ENCODE measurements at regions not wholly inside any gene's neighbourhood (a gene's known extent, or its start where the extent isn't known, plus 50 kb on each side); places are given as distances from the start of the nearest gene placed in this dataset.

- TF ChIP-seq EZH2 (IDR thresholded peaks at IDR 0.05; ENCODE audit: borderline replicate concordance, low read depth, low read length, poor library complexity, severe bottlenecking), result no peak
- no peak overlapping the region for H3K4me3 ChIP-seq (ENCODE audit: low read depth, low read length, poor library complexity, severe bottlenecking)
- ChIA-PET CTCF (no interaction called here), POLR2A (ENCODE audit: low non-redundant PET) (no interaction called here)
- BruUV-seq (replicated peaks), result no TSS peak
- no peak for DNase-seq (ENCODE audit: low spot score)
- no peaks in the 10 kb centered on the region for H3K9me3 ChIP-seq (ENCODE audit: low read depth, low read length, poor library complexity, severe bottlenecking)
- intact Hi-C loops (cut with micrococcal nuclease; ENCODE audit: unreplicated experiment), result no loop called here
- no peaks in the 10 kb centered on the region for H3K36me3 ChIP-seq (ENCODE audit: insufficient read depth, low read length, poor library complexity, severe bottlenecking)
- no peaks in the 10 kb centered on the region for H3K4me1 ChIP-seq (ENCODE audit: insufficient read depth, low read length, poor library complexity, severe bottlenecking)
- H3K27ac ChIP-seq (ENCODE audit: low read depth, low read length, poor library complexity, severe bottlenecking), result no peak overlapping the region
- H3K27me3 ChIP-seq (replicated peaks; ENCODE audit: insufficient read depth, low read depth, low read length, poor library complexity), result no peaks in the 10 kb centered on the region
Observed at GRCh38 chr14:44783901-44784300, 177.8 kb downstream of the KLHL28 start.

GRCh38 chr14:44782775-44783238 is 178.9 kb downstream of the KLHL28 start:
- no peak for TF ChIP-seq EZH2 (IDR thresholded peaks at IDR 0.05; ENCODE audit: borderline replicate concordance, low read depth, low read length, poor library complexity, severe bottlenecking)
- no peak for TF ChIP-seq CTCF (conservative IDR thresholded peaks at IDR 0.05; ENCODE audit: low read depth, low read length)
- H3K27me3 ChIP-seq (replicated peaks; ENCODE audit: insufficient read depth, low read depth, low read length, poor library complexity), result no peaks in the 10 kb centered on the region
- H3K36me3 ChIP-seq (ENCODE audit: insufficient read depth, low read length, poor library complexity, severe bottlenecking), result no peaks in the 10 kb centered on the region
- CTCF ChIA-PET, result no interaction called here
- no TSS peak for BruUV-seq (replicated peaks)
- POLR2A ChIA-PET (ENCODE audit: low non-redundant PET), result no interaction called here
- no peak overlapping the region for H3K27ac ChIP-seq (ENCODE audit: low read depth, low read length, poor library complexity, severe bottlenecking)
- H3K4me3 ChIP-seq (ENCODE audit: low read depth, low read length, poor library complexity, severe bottlenecking), result no peak overlapping the region
- intact Hi-C loops (cut with micrococcal nuclease; ENCODE audit: unreplicated experiment), result no loop called here
- H3K4me1 ChIP-seq (ENCODE audit: insufficient read depth, low read length, poor library complexity, severe bottlenecking), result no peaks in the 10 kb centered on the region
- DNase-seq (ENCODE audit: low spot score), result no peak
- H3K9me3 ChIP-seq (ENCODE audit: low read depth, low read length, poor library complexity, severe bottlenecking), result no peaks in the 10 kb centered on the region

GRCh38 chr14:44780989-44781388 is 180.8 kb downstream of the KLHL28 start:
- POLR2A ChIA-PET (ENCODE audit: low non-redundant PET), result no interaction called here
- Histone ChIP-seq H3K4me1 (ENCODE audit: insufficient read depth, low read length, poor library complexity, severe bottlenecking) (no peaks in the 10 kb centered on the region), H3K4me3 (ENCODE audit: low read depth, low read length, poor library complexity, severe bottlenecking) (no peak overlapping the region), H3K9me3 (ENCODE audit: low read depth, low read length, poor library complexity, severe bottlenecking) (no peaks in the 10 kb centered on the region), H3K27me3 (replicated peaks; ENCODE audit: insufficient read depth, low read depth, low read length, poor library complexity) (no peaks in the 10 kb centered on the region), H3K27ac (ENCODE audit: low read depth, low read length, poor library complexity, severe bottlenecking) (no peak overlapping the region), H3K36me3 (ENCODE audit: insufficient read depth, low read length, poor library complexity, severe bottlenecking) (no peaks in the 10 kb centered on the region)
- intact Hi-C loops (cut with micrococcal nuclease; ENCODE audit: unreplicated experiment), result no loop called here
- no peak for DNase-seq (ENCODE audit: low spot score)
- CTCF ChIA-PET, result no interaction called here
- no TSS peak for BruUV-seq (replicated peaks)
- TF ChIP-seq EZH2 (IDR thresholded peaks at IDR 0.05; ENCODE audit: borderline replicate concordance, low read depth, low read length, poor library complexity, severe bottlenecking), result no peak
- TF ChIP-seq CTCF (conservative IDR thresholded peaks at IDR 0.05; ENCODE audit: low read depth, low read length), result no peak

GRCh38 chr14:44778604-44779003 is 183.1 kb downstream of the KLHL28 start:
- no peaks in the 10 kb centered on the region for H3K4me1 ChIP-seq (ENCODE audit: insufficient read depth, low read length, poor library complexity, severe bottlenecking)
- DNase-seq (ENCODE audit: low spot score), result peak; percentile 29
- ChIA-PET CTCF (no interaction called here), POLR2A (ENCODE audit: low non-redundant PET) (no interaction called here)
- H3K27me3 ChIP-seq (replicated peaks; ENCODE audit: insufficient read depth, low read depth, low read length, poor library complexity), result no peaks in the 10 kb centered on the region
- TF ChIP-seq CTCF (conservative IDR thresholded peaks at IDR 0.05; ENCODE audit: low read depth, low read length) (no peak), EZH2 (IDR thresholded peaks at IDR 0.05; ENCODE audit: borderline replicate concordance, low read depth, low read length, poor library complexity, severe bottlenecking) (no peak)
- no peaks in the 10 kb centered on the region for H3K36me3 ChIP-seq (ENCODE audit: insufficient read depth, low read length, poor library complexity, severe bottlenecking)
- intact Hi-C loops (cut with micrococcal nuclease; ENCODE audit: unreplicated experiment), result no loop called here
- no TSS peak for BruUV-seq (replicated peaks)
- no peak overlapping the region for H3K4me3 ChIP-seq (ENCODE audit: low read depth, low read length, poor library complexity, severe bottlenecking)
- H3K9me3 ChIP-seq (ENCODE audit: low read depth, low read length, poor library complexity, severe bottlenecking), result no peaks in the 10 kb centered on the region
- no peak overlapping the region for H3K27ac ChIP-seq (ENCODE audit: low read depth, low read length, poor library complexity, severe bottlenecking)
